ENCODE measurements at regions not wholly inside any gene's neighbourhood (a gene's known extent, or its start where the extent isn't known, plus 50 kb on each side); places are given as distances from the start of the nearest gene placed in this dataset.

DNA sequence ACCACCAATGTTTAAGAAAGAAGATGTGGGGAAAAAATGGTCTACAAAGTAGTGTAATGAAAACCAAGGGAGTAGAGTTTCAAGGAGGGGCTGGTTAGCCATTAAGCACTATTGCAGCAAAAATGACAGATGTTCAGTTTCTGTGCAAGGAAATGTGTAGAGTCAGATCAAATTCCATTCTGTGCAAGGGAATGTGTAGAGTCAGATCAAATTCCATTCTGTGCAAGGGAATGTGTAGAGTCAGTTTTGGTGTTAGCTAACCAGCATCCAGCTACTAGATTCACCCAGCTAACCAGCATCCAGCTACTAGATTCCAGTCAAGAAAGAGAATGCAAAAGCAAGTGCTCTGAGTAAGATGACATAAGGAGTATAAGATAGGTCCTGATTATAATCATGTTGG, 208.8 kb downstream of the COX18 start:
- peaks cover 0 to 1% of the 10 kb centered on the region in 2 experiments for H3K27me3 ChIP-seq (ENCODE audit: control insufficient read depth in 2 of 2, insufficient read depth in 2 of 2, low read length in 2 of 2)
- H3K4me1 ChIP-seq (ENCODE audit: control insufficient read depth, extremely low read depth, insufficient read depth, low read length), result no peaks in the 10 kb centered on the region
- dilution Hi-C loops (cut with MboI; ENCODE audit: extremely low pct_ligation_motif_present, low sequenced_read_pairs), result no loop called here
- H3K9me3 ChIP-seq (replicated peaks; ENCODE audit: control insufficient read depth, insufficient read depth, low read length), result no peaks in the 10 kb centered on the region
- no peak overlapping the region for H3K27ac ChIP-seq (ENCODE audit: insufficient read depth, low read depth, low read length)
- no peaks in the 10 kb centered on the region for H3K36me3 ChIP-seq (ENCODE audit: control insufficient read depth in 2 of 2, extremely low read depth in 1 of 2, insufficient read depth in 2 of 2, low read length in 2 of 2)
- intact Hi-C loops (cut with micrococcal nuclease), result no loop called here
- no peak overlapping the region for H3K4me2 ChIP-seq (ENCODE audit: insufficient read depth, low read length)
- no peak overlapping the region for H2AFZ ChIP-seq (ENCODE audit: low read depth, low read length)
- no peak overlapping the region for H3K4me3 ChIP-seq (replicated peaks in 1 of 3; ENCODE audit: insufficient read depth in 1 of 3, low read depth in 1 of 3, low read length in 3 of 3)
- CTCF ChIA-PET, result interaction anchor here (1.1 kb wide), 1 partner anchor 26 kb away, joined by 3 read pairs; no protein-coding TSS in a partner anchor
- no peaks in the 10 kb centered on the region for H3K9me1 ChIP-seq (replicated peaks; ENCODE audit: control insufficient read depth, extremely low read depth, insufficient read depth, low read length)
- no peaks in the 10 kb centered on the region for H4K20me1 ChIP-seq (replicated peaks; ENCODE audit: control insufficient read depth, extremely low read depth, insufficient read depth, low read length)
- no peak overlapping the region for H3K9ac ChIP-seq (replicated peaks; ENCODE audit: extremely low read depth, insufficient read depth, low read length)
- no peak for TF ChIP-seq POLR2A (IDR thresholded peaks at IDR 0.05; ENCODE audit: low read depth, low read length)
- TF ChIP-seq FOS (IDR thresholded peaks at IDR 0.05; ENCODE audit: borderline replicate concordance, insufficient read depth, low read length), result no peak
- no peak for TF ChIP-seq MYC (IDR thresholded peaks at IDR 0.05; ENCODE audit: low read depth, low read length)
- TF ChIP-seq GATA2 (IDR thresholded peaks at IDR 0.05; ENCODE audit: insufficient read depth, insufficient read length, low read depth, low read length), result no peak
- TF ChIP-seq POLR2AphosphoS5 (IDR thresholded peaks at IDR 0.05; ENCODE audit: insufficient read depth, low read depth, low read length), result no peak
- no peak for TF ChIP-seq EZH2 (IDR thresholded peaks at IDR 0.05; ENCODE audit: borderline replicate concordance, low read depth, low read length, severe bottlenecking)
- BruUV-seq (replicated peaks), result no TSS peak
- no peaks in the 10 kb centered on the region for H3K79me2 ChIP-seq (ENCODE audit: control insufficient read depth, insufficient read depth, low read length)
- POLR2A ChIA-PET, result no interaction called here
- DNase-seq (ENCODE audit: low read depth, low spot score) (no peak), FAIRE-seq (no peak)

DNA sequence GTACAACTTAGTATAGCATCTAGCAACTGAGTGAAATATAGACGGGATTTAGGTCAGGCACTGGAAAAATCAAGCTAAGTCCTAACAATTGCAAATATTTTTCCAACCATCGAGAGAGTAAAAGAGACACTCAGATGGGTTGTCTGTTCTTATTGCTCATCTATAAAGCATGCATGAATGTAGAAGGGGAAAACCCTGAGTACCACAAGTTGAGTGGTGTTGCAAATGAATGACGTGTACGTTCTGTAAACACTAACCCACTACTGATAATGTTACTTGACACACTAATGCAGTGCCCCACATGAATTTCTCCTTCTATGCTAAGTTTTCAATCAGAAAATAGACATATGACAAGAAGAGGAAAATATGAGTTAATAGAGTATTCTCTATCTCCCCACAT, 211.2 kb downstream of the COX18 start:
- Histone ChIP-seq H3K4me1 (ENCODE audit: control insufficient read depth, extremely low read depth, insufficient read depth, low read length) (no peaks in the 10 kb centered on the region), H3K79me2 (ENCODE audit: control insufficient read depth, insufficient read depth, low read length) (no peaks in the 10 kb centered on the region), H2AFZ (ENCODE audit: low read depth, low read length) (no peak overlapping the region), H3K36me3 (ENCODE audit: control insufficient read depth in 2 of 2, extremely low read depth in 1 of 2, insufficient read depth in 2 of 2, low read length in 2 of 2) (no peaks in the 10 kb centered on the region), H3K27ac (ENCODE audit: insufficient read depth, low read depth, low read length) (no peak overlapping the region), H3K4me3 (replicated peaks in 1 of 3; ENCODE audit: insufficient read depth in 1 of 3, low read depth in 1 of 3, low read length in 3 of 3) (no peak overlapping the region), H3K9me1 (replicated peaks; ENCODE audit: control insufficient read depth, extremely low read depth, insufficient read depth, low read length) (no peaks in the 10 kb centered on the region), H4K20me1 (replicated peaks; ENCODE audit: control insufficient read depth, extremely low read depth, insufficient read depth, low read length) (no peaks in the 10 kb centered on the region), H3K9ac (replicated peaks; ENCODE audit: extremely low read depth, insufficient read depth, low read length) (no peak overlapping the region), H3K9me3 (replicated peaks; ENCODE audit: control insufficient read depth, insufficient read depth, low read length) (no peaks in the 10 kb centered on the region), H3K27me3 (ENCODE audit: control insufficient read depth in 2 of 2, insufficient read depth in 2 of 2, low read length in 2 of 2) (peaks cover 0 to 1% of the 10 kb centered on the region in 2 experiments), H3K4me2 (ENCODE audit: insufficient read depth, low read length) (no peak overlapping the region)
- intact Hi-C loops (cut with micrococcal nuclease), result no loop called here
- no peak for FAIRE-seq
- dilution Hi-C loops (cut with MboI; ENCODE audit: extremely low pct_ligation_motif_present, low sequenced_read_pairs), result no loop called here
- TF ChIP-seq POLR2A (IDR thresholded peaks at IDR 0.05; ENCODE audit: low read depth, low read length) (no peak), MYC (IDR thresholded peaks at IDR 0.05; ENCODE audit: low read depth, low read length) (no peak), MAX (IDR thresholded peaks at IDR 0.05; ENCODE audit: insufficient read depth, insufficient read length) (no peak), CTCF (IDR thresholded peaks at IDR 0.05; ENCODE audit: extremely low read depth in 1 of 2, insufficient read depth in 1 of 2, low read depth in 1 of 2, low read length in 2 of 2) (no peak), POLR2AphosphoS5 (IDR thresholded peaks at IDR 0.05; ENCODE audit: insufficient read depth, low read depth, low read length) (no peak), FOS (IDR thresholded peaks at IDR 0.05; ENCODE audit: borderline replicate concordance, insufficient read depth, low read length) (no peak), EZH2 (IDR thresholded peaks at IDR 0.05; ENCODE audit: borderline replicate concordance, low read depth, low read length, severe bottlenecking) (no peak), JUN (IDR thresholded peaks at IDR 0.05; ENCODE audit: borderline replicate concordance, insufficient read depth, insufficient read length, low read depth) (no peak), GATA2 (IDR thresholded peaks at IDR 0.05; ENCODE audit: insufficient read depth, insufficient read length, low read depth, low read length) (no peak)
- ChIA-PET POLR2A (no interaction called here), CTCF (no interaction called here)
- no peak for DNase-seq (ENCODE audit: low read depth, low spot score)
- no TSS peak for BruUV-seq (replicated peaks)
